OCI-LY1 (cell line): ENCODE measurements at regions not wholly inside any gene's neighbourhood (a gene's known extent, or its start where the extent isn't known, plus 50 kb on each side); places are given as distances from the start of the nearest gene placed in this dataset.

ENCODE experiments used
- H2AFZ ChIP-seq: fragments of 200-600 bp; sonication (generic), shearing (Covaris generic); 2 replicates; pipeline ENCODE4 v1.6.0; 2014; ENCODE audit warnings: antibody characterized with exemption, mild to moderate bottlenecking, low read length
- H3F3A ChIP-seq: fragments of 200-600 bp; sonication (generic), shearing (Covaris generic); 2 replicates; pipeline ENCODE4 v1.6.0; 2014; ENCODE audit warnings: mild to moderate bottlenecking, antibody characterized with exemption, low read length, moderate library complexity; ENCODE audit not compliant: insufficient read depth
- H3K27ac ChIP-seq: fragments of 200-600 bp; sonication (generic); 2 replicates; pipeline ENCODE4 v1.5.1; 2014; ENCODE audit warnings: low read length, mixed run types, mild to moderate bottlenecking, low read depth; ENCODE audit not compliant: poor library complexity, severe bottlenecking
- H3K27me3 ChIP-seq: fragments of 200-600 bp; sonication (generic); 2 replicates; pipeline ENCODE4 v1.6.0; 2014; ENCODE audit warnings: antibody characterized with exemption, mild to moderate bottlenecking, low read length, moderate library complexity; ENCODE audit not compliant: insufficient read depth
- H3K36me3 ChIP-seq: fragments of 200-600 bp; sonication (generic); 2 replicates; pipeline ENCODE4 v1.6.1; 2014; ENCODE audit warnings: mild to moderate bottlenecking, antibody characterized with exemption, low read length, moderate library complexity, mixed read lengths; ENCODE audit not compliant: insufficient read depth
- H3K4me1 ChIP-seq: fragments of 200-600 bp; sonication (generic); 2 replicates; pipeline ENCODE4 v1.5.1; 2014; ENCODE audit warnings: mild to moderate bottlenecking, low read length, moderate library complexity; ENCODE audit not compliant: insufficient read depth, severe bottlenecking
- H3K4me2 ChIP-seq: fragments of 200-600 bp; sonication (generic), shearing (Covaris generic); 2 replicates; pipeline ENCODE4 v1.6.1; 2014; ENCODE audit warnings: low read length
- H3K4me3 ChIP-seq: fragments of 200-600 bp; sonication (generic); 2 replicates; pipeline ENCODE4 v1.5.1; 2014; ENCODE audit warnings: low read length, low read depth, mild to moderate bottlenecking, mixed read lengths; ENCODE audit not compliant: poor library complexity, severe bottlenecking
- H3K79me2 ChIP-seq: fragments of 200-600 bp; shearing (Covaris generic); 2 replicates; pipeline ENCODE4 v1.6.1; 2016; ENCODE audit warnings: mixed run types, low read length, mixed read lengths; ENCODE audit not compliant: insufficient read depth
- H3K9ac ChIP-seq: fragments of 200-600 bp; sonication (generic), shearing (Covaris generic); 2 replicates; pipeline ENCODE4 v1.6.1; 2014; ENCODE audit warnings: mild to moderate bottlenecking, low read length, mixed read lengths
- H3K9me2 ChIP-seq: fragments of 200-600 bp; sonication (generic), shearing (Covaris generic); 2 replicates; pipeline ENCODE4 v1.6.1; 2014; ENCODE audit warnings: low read depth, mild to moderate bottlenecking, low read length, mixed read lengths
- H3K9me3 ChIP-seq: fragments of 200-600 bp; shearing (Covaris generic); 2 replicates; pipeline ENCODE4 v1.6.1; 2014; ENCODE audit warnings: low read length, mixed read lengths
- H4K20me1 ChIP-seq: fragments of 200-600 bp; sonication (generic), shearing (Covaris generic); 2 replicates; pipeline ENCODE4 v1.6.0; 2016; ENCODE audit warnings: mild to moderate bottlenecking, low read length; ENCODE audit not compliant: insufficient read depth
- EZH2 ChIP-seq: fragments of 200-600 bp; sonication (generic), shearing (Covaris generic); IDR thresholded peaks from 2 replicates; pipeline ENCODE4 v1.8.0; 2017; ENCODE audit warnings: borderline replicate concordance, mixed run types, mild to moderate bottlenecking, antibody characterized with exemption, low read length, moderate library complexity, mixed read lengths
- TF ChIP-seq, protein P1 (sequence below): fragments of 200-600 bp; sonication (generic), shearing (Covaris generic); IDR thresholded peaks from 2 replicates; pipeline ENCODE4 v1.5.1; 2017; ENCODE audit warnings: mild to moderate bottlenecking, antibody characterized with exemption, low read length, moderate library complexity, mixed read lengths

DNA sequence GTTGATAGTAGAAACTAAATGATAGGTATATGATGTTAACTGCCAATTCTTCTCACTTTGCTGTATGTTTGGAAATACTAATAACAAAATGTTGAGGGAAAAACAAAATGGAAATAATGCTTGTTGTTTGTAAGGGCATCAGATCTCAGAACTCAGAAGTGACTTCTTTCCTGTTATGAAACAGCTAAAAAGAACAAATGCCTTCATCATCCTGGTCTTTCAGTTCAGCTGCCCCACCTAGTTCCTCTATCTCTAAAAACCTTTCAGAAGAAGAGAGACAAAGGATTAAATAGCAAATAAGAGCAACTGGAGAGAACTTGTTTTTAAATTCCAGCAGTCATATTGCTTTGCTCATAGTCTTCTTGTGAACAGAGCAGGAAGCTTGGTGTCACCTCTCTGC is 345.3 kb upstream of the NCAM1 start:
- Histone ChIP-seq H3F3A (no peaks in the 10 kb centered on the region), H2AFZ (no peak overlapping the region), H3K27ac (no peak overlapping the region), H3K79me2 (no peaks in the 10 kb centered on the region), H3K36me3 (no peaks in the 10 kb centered on the region), H4K20me1 (no peaks in the 10 kb centered on the region), H3K4me2 (no peak overlapping the region), H3K9me2 (no peaks in the 10 kb centered on the region), H3K27me3 (peaks cover 7% of the 10 kb centered on the region; the same call in 1 of the 2 replicates), H3K4me1 (no peaks in the 10 kb centered on the region), H3K9me3 (no peaks in the 10 kb centered on the region), H3K9ac (no peak overlapping the region), H3K4me3 (no peak overlapping the region)
- no peak for TF ChIP-seq EZH2
- TF ChIP-seq, protein P1, sequence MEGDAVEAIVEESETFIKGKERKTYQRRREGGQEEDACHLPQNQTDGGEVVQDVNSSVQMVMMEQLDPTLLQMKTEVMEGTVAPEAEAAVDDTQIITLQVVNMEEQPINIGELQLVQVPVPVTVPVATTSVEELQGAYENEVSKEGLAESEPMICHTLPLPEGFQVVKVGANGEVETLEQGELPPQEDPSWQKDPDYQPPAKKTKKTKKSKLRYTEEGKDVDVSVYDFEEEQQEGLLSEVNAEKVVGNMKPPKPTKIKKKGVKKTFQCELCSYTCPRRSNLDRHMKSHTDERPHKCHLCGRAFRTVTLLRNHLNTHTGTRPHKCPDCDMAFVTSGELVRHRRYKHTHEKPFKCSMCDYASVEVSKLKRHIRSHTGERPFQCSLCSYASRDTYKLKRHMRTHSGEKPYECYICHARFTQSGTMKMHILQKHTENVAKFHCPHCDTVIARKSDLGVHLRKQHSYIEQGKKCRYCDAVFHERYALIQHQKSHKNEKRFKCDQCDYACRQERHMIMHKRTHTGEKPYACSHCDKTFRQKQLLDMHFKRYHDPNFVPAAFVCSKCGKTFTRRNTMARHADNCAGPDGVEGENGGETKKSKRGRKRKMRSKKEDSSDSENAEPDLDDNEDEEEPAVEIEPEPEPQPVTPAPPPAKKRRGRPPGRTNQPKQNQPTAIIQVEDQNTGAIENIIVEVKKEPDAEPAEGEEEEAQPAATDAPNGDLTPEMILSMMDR = no peak

DNA sequence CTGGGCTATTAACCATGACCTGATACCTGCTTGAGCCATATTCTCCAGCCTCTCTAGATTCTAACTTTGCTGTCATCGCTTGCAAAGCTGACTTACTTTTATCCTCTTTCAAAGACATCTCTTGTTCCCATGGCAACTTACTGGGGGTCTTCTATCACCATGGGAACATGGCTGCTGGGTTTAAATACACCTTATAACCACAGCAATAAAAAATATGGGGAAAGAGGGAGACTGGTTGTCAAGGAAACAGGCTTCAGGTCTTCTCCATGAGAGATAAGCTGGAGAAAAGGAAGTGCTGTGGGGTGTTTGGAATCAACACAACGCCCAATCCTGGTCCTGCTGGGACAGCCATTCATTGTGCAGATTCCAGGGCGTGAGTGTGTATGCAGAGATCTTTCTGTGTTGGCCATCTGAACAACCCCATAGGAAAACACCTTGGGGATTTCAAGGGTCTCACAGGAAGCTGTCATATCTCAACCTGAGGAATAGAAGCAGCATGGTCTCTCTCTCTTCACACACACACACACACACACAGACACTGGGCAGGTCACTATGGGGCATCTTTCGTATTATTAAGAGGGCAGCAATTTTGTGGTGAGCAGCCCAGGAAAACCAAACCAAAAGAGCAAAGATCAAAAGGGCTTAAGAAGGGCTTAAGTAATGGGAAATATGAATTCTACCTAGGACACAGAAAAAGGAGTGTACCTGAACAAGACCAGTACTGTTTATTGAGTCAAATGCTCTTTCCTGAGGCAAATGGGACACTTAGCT is 344.7 kb upstream of the NCAM1 start:
- H2AFZ ChIP-seq = no peak overlapping the region

DNA sequence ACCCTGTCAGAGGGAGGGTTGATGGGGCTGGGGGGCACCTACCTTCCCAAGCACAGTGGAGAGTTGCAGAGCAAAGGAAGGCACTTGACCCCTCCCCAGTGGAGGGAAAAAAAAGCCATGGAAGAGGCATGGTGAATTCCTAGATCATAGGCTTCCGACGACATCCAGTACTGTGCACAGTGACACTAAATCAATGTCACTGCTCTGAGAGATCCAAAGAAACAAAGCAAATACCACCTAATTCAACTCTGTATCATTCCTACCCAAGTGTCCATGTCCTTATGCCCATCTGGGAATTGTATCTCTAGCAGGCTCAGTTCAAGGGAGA is 344.2 kb upstream of the NCAM1 start:
- Histone ChIP-seq H3K4me3 (no peak overlapping the region), H3K36me3 (no peaks in the 10 kb centered on the region), H3K9ac (no peak overlapping the region), H3K27ac (no peak overlapping the region), H3K4me1 (no peaks in the 10 kb centered on the region), H2AFZ (no peak overlapping the region), H3F3A (no peaks in the 10 kb centered on the region), H3K27me3 (no peaks in the 10 kb centered on the region), H4K20me1 (no peaks in the 10 kb centered on the region), H3K4me2 (no peak overlapping the region), H3K9me3 (no peaks in the 10 kb centered on the region), H3K79me2 (no peaks in the 10 kb centered on the region), H3K9me2 (no peaks in the 10 kb centered on the region)
- TF ChIP-seq, protein P1 = no peak
- TF ChIP-seq EZH2 = no peak

More for the DNA sequence above, 344.7 kb upstream of the NCAM1 start:
- no peak overlapping the region for H3K4me2 ChIP-seq
- no peaks in the 10 kb centered on the region for H3F3A ChIP-seq
- H3K27ac ChIP-seq = no peak overlapping the region
- H3K9ac ChIP-seq = no peak overlapping the region
- 0 out of 2 replicates have a peak, but pooled peaks cover under 1% of the 10 kb centered on the region for H3K27me3 ChIP-seq
- no peaks in the 10 kb centered on the region for H3K9me3 ChIP-seq
- no peak overlapping the region for H3K4me3 ChIP-seq
- H4K20me1 ChIP-seq = no peaks in the 10 kb centered on the region
- H3K36me3 ChIP-seq = no peaks in the 10 kb centered on the region
- no peaks in the 10 kb centered on the region for H3K9me2 ChIP-seq
- no peak for TF ChIP-seq EZH2
- H3K4me1 ChIP-seq = no peaks in the 10 kb centered on the region
- H3K79me2 ChIP-seq = no peaks in the 10 kb centered on the region
